Kidney tubule cell (primary cell): ENCODE measurements at regions not wholly inside any gene's neighbourhood (a gene's known extent, or its start where the extent isn't known, plus 50 kb on each side); places are given as distances from the start of the nearest gene placed in this dataset.
A peak's percentile ranks its signal among the peaks of the same experiment; 100 is the strongest.

Experiments
- DNase-seq: peaks from one replicate; pipeline ENCODE4 v3.0.0-alpha.2; 2018; ENCODE audit warnings: low spot score

DNA sequence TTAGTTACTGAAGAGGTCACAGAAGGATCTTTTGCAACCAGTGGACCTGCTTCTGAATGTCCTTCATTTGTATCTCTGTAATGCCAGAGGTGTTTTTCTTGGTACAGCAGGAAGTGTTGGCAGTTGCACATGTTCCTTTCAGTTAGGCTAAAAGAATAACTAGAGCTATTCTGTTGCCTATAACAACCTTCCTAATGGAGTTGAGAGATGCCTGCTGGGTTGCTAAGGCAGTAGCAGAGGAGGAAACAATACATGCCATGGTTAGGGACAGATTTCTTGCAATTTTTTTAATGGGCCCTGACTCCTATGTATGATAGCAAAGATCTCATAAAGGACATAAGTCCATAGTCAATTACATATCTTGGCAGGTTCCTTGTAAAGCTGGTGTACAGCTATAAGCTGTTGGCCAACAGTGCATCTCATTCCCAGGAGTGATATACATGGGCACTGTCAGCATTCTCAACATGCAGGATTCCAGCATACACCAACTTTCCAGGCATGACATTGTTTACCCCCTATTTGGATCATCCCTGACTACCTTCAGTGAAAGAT lies 556.6 kb downstream of the CCER1 start:
- no peak for DNase-seq

DNA sequence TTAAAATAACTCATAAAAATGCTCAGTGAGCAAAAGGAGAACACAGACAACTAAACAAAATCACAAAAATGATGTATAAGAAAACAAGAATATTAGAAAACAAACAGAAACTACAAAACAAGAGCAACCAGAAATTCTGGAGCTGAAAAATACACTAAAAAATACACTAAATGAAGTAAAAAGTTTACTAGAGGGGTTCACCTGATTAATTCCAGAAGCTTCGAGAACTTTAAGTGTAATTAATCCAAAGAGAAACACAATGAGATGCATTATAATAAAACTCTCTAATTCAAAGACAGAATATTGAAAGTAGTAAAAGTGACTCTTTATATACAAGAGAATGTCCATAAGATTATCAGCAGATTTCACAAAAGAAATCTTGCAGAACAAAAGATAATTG lies 558.4 kb downstream of the CCER1 start:
- DNase-seq, result no peak

DNA sequence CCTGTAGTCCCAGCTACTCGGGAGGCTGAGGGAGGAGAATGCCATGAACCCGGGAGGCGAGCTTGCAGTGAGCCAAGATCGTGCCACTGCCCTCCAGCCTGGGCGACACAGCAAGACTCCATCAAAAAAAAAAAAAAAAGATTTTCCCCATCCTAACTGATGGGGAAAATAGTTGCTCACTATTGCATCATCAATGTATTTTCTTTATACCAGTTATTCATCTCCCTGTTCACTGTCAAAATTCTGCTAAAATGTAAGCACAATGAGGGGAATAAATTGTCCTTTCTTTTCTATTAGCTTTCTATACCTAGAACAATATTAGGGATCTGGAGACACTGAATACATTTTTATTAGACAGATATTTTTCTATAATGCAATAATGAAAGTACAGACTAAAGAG lies 561.3 kb downstream of the CCER1 start:
- no peak for DNase-seq

DNA sequence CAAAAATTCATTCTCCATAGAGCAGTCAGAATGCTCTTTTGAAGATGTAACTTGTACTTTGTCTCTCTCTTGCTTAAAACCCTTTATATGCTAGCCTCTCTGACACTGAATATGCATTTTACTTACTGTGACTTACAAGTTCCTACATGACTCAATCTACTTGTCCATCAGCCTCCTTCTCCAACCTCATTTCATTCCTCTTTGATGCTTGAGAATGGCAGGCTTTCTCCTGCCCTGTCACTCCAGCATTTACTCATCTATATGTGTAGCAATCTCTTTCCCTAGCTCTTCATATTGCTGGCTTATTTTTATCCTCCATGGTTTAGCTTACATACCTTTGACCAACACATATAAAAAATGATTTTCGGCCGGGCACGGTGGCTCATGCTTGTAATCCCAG lies 561.9 kb downstream of the CCER1 start:
- DNase-seq, result no peak

DNA sequence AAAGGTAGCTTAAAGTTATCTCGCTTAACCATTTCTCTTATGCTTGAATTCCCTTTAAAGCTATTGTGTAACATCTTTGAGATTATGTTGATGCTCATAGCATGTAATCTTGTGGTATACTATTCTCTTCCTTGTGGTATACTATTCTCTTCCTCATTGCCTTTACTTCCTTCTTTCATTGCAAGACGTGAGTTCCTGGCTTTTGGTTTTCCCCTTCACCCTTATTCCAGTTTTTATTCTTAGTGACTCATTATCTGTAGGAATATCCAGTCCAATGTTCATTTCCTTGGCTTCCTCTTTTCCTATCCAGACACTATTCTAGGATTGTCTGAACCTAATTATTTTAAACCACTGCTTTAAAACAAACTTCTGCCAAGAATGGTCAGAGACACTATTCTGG lies 564.0 kb downstream of the CCER1 start:
- peak; percentile 13 for DNase-seq

DNA sequence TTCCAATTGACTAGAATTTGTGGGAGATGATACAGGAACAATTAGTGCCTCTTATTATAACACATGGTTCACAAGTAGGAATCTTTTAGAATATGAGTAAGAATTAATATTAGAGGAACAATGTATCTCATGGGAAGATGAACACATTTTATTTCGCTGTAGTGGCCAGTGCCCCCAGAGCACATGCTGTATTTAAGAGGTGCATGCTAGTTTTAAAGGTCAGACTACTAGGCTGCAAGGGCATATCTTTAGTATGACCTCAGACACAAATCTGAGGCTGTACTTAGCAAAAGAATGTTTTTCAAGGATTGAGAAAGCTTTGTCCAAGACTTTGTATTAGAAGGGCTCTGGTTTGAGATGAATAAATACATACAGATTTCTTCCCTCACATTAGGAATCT lies 586.9 kb downstream of the CCER1 start:
- DNase-seq, result peak; percentile 2

DNA sequence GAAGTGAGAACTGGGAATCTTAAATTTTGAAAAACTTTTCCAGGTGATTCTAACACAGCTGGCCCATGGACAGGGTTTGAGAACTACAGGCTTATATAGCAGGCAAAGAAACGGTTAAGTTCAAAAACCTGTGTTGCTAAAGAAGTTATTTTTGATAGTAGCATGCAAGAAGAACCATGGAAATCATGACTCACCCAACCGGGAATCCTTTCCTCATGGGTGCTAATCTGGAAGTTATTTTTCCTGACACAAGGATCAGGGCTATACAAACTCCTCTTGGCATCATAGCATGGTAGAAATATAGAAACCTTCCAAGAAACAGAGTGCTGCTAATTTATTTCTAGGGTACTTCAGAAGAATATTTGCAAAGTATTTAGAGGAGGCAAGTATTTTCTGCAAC lies 588.7 kb downstream of the CCER1 start:
- DNase-seq, result peak; percentile 28

DNA sequence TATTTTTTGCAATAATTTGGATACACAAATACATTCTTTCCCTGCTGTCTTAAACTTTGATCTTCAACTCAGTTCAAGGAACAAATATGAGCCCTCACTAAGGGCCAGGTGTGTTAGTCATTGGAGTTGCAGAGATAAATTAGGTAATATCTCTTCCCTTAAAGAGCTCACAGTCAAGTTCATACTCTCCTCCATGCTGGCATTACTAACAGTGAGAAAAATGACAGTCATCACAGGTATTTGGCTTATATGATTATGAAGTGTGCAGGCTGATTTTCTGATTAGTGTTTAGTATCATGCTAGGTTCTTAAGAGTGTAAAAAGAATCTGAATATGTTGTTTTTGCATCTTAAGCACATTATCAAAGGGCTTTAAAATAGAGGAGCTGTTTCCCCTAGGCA lies 594.7 kb downstream of the CCER1 start:
- peak; percentile 14 for DNase-seq

DNA sequence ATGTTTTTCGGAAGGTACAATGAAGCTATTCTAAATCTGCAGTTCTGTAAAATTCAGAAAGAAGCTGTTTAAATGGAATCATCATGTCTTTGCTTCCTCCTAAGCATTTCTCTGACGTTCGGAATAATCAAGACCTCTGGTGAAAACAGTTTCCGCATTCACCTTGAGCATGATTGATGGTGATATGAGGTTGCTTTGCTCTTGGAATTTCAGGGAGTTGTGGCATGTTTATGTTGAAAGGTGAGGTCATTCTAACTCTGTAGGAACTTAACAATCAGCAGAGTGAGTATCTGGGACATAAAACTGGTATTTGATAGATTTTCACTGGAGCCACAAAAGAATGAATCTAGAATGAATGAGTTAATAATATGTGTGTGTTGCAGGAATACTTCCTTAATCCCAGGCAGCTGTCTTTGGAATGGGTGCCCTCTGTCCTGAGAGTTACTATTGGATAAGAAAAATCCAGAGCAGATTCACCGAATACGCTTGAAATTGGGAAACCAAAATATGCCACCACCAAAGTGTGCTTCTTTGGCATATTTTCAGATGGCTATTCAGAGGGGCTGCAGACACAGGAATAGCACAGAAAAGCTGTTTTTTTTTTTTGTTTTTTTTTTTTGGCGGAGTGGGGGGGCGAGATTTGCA lies 599.1 kb downstream of the CCER1 start:
- DNase-seq, result peak; percentile 39

DNA sequence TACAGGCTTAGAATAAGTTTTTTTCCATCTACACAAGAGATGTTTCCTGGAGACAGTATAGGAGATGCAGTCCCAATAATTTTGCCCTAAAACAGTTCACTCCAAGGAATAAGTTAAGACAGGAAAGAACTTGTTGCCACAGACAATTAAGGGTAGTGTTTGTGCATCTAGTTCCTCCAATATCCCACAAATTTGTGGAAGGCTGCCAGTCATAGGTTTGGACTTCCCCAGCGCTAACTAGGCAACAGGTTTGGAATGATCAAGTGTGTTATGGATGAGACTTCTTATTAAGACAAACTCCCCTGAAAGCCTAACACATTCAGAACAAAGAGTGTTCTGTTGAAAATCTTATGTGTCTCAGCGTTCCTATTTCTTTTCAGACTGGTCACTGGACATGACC lies 611.0 kb downstream of the CCER1 start:
- DNase-seq, result no peak

DNA sequence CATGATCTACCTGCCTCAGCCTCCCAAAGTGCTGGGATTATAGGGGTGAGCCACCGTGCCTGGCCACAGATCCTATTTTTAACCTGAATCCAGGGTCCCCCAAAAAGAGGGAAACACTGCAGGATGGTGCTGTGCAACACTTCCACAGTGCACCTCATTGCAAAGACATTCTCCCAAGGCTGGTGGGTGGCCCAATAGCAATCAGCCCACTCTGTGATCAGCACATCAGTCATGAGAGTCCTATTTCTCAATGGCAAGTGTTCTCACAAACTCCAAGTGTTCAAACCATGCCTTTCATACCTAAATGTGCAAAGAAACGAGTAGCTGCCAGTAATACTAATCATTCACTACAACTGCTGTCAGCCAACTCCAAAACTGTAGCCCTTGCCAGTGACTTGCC lies 612.9 kb downstream of the CCER1 start:
- no peak for DNase-seq

DNA sequence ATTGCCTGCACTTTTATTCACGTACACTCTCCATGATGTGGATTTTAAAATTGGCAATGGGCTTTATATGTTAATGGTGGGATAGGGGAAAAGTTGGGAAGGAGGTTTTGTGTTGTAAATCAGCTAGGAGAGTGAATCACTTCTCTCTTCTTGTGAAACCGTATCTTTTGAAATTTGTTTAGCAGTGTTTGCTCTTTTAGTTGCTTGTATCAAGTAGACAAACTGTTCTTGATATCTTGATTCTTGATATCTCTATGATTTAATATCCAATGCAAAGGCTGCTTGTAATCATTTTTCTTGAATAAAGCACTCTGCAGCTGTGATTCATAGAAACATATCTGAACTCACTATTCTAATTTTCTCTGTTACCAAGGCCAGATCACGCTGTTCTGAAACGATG lies 615.1 kb downstream of the CCER1 start:
- no peak for DNase-seq

DNA sequence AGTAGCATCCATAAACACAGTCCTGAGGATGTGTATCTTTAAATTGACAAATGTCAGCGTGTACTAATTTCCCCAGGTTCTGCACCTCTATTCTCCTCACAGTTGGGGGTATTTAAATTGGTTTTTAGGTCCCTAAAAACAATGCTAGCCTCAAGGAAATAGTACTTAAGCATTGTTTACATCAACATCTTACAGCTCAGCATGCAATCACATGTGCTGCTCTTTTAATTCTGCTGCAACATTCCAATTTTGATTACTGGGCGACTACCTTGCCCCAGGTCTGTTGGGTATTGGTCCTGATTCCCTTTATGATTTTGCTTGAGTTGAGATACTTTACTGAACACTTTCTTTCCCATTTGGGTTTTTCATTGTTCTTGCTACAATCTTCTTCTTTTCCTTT lies 616.6 kb downstream of the CCER1 start:
- no peak for DNase-seq

DNA sequence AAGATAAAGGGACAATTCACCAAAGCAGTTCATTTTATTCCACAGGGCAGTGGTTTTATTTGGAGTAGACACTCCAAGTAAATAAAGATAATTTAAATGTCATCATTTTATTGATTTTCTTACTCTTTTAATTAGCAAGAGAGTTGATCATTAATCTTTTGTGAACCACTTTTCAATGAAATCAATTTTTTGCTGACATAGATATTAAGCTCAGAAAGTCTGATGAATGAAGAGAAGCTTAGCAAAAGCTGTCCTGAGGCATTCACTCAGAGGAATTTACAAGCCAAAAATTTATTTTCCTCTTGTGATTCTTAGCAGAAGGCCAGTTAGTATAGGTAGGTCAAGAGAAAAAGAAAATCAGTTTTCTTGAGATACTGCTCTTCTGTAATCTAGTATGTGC lies 618.0 kb downstream of the CCER1 start:
- no peak for DNase-seq

DNA sequence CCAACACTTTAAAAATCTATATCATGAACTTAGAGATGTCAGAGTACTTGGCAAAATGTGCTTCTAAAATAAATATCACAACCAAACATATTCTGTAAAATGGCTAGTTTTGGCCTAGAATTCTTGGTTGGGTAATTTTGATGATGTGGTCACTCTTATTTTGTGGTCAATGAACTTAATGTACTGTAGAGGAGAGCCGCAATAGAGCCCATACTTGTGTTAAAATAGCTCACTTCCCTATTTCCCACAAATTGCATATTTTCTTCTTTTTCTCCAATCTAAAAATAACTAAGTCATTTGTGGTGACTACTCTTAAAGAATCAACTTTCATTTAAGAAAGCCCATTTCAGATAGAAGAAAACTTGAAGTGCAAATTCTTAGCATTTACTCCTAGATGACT lies 619.4 kb downstream of the CCER1 start:
- DNase-seq, result peak; percentile 61

DNA sequence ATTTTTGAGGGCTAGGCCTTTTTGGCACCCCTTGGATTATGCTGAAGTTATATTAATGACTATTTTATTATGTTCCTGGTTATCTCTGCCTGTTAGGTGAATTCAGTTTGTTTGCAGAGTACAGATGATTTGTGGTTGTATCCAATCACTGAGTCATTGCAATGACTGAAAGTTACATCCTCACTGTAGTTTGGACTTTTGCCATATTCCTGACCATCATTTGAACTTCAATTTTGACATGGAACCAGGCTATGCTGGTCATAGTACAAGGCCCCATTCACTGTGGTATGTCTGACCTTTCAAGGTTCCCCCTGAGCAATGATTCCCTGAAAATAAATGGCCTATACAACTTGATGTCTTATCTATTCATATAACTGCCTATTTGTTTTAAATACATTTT lies 621.0 kb downstream of the CCER1 start:
- DNase-seq, result peak; percentile 82

DNA sequence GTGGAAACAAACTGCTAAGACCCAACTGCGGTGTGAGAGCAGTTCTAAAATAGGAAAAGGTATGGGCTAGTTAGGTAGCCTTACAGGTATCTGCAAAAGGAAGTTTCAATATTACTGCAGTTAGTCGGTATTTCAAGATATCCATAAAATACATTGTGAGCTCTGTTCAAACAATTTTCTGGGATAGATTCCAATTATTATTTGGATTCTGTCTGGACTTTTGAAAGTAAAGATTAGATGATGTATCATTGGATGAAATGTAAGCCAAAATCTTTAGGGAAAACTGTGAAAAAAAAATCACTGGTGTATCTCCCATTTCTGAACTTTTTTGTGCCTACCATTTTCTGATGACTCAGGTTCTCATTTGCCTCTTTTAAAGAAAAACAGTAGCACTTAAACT lies 621.6 kb downstream of the CCER1 start:
- no peak for DNase-seq

DNA sequence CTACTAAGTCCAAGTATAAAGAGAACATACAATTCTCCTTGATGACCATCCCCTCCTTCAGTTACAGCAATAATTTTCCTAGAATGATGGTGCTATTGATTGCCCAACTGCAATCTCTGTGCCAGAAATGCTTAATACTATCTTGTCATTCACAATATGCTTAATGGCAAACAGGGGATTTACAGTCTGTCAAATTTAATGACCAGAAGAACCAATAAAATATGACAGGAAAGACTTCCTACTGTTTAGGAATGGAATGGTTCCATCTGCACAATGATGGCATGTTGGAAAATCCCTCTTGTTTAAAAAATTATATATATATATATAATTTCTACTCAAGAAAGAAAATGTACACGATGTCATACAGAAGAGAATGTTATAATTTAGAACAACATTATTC lies 623.2 kb downstream of the CCER1 start:
- no peak for DNase-seq

DNA sequence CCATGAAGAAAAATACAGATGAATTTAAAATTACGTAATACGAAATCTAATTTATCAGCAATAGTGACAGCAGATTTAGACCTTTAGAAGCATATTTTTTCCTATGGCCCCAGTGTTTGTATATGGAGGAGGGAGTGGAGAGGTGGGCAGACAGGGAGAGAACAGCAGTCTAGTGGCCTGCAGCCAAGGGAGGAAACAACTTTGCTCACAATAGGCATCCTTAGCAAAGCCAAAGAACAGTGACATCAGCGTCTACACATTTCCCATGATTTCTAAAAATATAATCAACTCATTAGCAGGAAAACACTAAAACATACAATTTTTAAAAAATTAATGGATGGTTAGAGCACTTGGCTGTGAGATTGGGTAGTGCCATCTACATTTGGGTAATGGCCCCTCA lies 622.6 kb upstream of the ATP2B1 start:
- DNase-seq, result no peak

DNA sequence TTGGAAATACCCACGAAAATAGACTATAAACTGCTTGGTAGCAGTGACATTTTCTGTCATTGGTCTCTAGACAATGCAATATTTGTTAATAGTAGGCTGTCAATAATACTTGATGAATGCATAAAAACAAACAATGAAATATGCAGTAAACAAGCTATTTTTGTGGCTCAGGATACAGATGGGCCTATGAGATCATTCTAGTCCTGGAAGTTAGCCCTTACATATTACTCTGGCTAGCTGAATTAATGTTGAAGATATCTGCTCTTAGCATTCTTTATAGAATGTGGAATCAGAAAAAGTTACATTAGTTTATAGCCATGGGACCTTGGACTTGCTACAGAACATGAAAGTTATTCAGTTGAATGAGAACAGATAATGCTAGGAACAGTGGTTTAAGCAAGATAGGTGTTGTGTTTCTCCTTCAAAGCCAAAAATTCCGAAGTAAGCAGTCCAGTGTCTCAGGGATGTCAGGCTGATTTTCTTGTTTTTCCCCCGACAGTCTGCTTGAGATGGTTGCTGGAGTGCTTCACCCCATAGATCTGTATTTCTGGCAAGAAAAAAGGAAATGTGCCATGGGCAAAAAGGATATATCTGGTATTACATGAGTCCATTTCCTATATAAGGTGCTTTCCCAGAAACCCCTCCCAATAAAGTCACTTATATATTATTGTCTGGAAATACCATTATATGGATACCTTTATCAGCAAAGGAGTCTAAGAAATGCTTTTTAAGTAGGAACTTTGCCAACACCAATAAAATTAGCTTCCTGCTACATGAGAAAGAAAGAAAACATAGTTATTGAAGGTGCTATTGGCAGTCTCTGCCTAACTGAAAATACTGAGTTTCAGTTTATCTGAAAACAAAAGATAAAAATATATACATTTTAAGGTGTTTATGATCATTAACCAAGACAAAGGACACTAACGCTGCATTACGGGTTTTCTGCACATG lies 619.4 kb upstream of the ATP2B1 start:
- DNase-seq, result no peak

DNA sequence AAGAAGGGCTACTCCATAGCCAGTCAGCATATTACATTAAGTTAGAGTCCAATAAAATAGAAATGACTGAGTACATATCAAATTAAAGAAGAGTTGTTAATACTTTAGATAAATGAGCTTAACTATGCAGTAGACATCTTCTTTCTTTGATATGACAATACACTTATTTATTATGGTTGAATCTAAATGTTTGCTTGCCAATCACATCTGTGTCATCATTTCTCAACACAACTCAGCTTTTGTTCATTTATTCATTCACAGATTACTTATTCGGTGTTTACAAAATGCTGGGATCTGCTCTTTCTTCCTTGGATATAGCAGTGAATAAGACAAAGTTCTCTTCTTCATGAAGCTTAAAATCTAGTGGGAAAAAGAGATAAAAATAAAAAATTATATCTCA lies 614.6 kb upstream of the ATP2B1 start:
- DNase-seq, result no peak

DNA sequence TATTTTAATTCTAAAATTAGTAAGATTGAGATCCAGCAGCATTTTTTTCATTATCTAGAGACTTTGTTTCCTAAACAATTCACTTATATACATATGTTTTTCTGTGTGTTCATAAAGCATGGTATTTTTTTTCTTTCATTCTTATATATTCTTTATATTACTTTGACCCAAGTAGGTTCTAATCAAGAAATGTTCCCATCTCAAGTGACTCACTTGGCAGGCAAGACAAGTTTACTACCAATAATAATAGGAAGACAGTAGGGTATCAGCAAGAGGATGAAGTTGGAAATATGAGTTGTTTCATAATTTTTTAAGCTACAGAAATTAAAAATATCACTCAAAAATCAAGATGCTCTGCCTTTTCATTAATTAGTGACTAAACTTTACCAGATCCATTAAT lies 613.4 kb upstream of the ATP2B1 start:
- DNase-seq, result no peak

DNA sequence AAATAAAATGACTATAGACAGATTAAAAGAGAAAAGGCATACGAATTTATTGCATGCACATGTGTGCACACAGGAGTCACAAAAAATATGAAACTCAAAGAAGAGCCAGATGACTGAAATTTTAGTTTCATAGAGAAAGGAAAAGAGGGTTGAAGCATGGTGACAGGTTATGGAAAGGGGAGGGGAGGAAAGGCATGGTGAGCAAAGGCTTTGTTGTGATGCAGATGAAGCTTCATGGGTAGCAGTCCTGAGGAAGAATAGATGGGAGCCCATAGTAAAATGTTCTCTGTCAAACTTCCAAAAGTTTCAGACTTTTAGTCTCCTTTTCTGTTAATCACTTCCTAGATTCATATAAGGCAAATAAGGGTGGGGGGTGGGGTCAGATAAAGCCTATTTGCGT lies 612.7 kb upstream of the ATP2B1 start:
- DNase-seq, result no peak
